CD4-positive, alpha-beta T cell treated with Interferon gamma for 1 hour (primary cell): ENCODE measurements at regions not wholly inside any gene's neighbourhood (a gene's known extent, or its start where the extent isn't known, plus 50 kb on each side); places are given as distances from the start of the nearest gene placed in this dataset.

Experiments
- DNase-seq: peaks from one replicate; pipeline ENCODE4 v3.0.0-alpha.2; 2020

DNA sequence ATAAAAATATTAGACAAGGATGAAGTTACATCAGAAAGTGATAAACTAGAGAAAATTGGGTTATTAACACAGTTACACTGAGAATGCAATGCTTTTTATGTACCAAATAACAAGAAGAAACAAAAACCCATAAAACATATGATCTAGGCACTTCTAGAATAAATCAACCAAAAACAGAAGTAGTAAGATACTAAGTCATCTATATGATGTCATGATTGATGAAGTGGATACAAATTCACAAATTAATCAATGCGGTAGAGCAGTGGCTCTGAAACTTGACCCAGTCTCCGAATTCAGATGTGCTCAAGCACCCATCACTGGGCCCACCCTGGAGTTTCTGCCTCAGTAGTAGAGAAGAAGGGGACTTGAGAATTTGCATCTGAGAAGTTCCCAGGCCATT, 112.1 kb upstream of the SSTR4 start:
- DNase-seq, result no peak

DNA sequence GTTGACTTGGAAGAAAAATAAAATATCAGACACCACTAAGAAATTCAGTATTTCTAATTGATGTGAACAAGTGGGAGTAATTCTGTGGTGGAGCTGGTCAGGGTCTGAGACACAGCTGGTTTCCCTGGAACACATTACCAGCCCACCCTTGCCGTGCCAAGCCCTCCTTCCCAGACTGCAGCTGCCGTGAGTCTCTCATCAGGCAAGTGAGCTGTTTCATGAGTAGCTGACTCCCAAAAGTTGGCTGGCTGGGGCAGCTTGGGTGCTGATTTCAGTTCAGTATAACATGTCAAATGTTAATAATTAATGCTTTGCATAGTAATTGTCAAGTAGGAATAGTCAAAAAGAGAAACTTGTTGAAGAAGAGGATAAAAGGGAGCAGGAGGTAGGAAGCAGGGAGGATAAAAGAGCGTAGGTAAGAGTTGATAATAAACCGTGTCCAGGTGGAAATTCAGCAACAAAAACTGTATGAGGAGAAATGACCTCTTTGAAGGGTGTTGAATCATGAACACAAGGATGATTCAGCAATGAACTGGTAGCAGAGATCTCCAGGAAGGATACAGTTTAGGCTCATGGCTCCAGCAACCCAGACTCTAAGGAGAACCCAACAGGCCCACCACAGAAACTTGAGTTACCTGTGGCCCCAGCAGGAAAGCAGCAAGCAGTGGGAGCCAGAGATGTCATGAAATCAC, 110.9 kb upstream of the SSTR4 start:
- no peak for DNase-seq

DNA sequence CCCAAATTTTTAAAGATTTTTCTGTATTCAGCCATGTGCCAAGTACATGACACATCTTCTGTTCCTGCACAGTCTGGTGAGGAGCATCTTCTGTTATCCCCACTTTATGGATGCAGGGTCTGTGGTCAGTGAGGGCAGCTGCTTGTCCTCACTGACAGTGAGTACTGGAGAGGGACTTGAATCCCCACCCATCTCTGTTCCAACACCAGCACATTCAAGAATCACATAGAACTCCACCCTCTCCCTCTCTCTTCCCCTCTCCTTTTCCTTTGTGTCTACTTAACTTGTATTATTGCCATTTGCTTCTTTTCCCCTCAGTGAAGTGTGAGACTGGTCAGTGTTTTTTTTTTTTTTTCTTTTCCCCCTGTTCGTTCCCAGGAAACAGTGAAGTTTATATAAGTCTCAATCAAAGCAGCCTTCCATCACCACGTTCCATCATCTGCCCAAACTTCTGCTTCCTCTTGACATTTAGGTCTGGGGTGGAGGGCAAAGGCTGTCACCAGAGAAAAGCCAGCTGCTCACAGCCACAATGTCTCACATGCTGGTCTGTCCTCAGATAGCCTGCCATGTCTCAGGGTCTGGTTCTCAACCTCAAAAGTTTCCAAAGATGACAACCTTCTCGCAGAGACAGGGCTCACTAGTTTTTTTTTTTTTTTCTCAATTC, 110.0 kb upstream of the SSTR4 start:
- DNase-seq, result no peak

DNA sequence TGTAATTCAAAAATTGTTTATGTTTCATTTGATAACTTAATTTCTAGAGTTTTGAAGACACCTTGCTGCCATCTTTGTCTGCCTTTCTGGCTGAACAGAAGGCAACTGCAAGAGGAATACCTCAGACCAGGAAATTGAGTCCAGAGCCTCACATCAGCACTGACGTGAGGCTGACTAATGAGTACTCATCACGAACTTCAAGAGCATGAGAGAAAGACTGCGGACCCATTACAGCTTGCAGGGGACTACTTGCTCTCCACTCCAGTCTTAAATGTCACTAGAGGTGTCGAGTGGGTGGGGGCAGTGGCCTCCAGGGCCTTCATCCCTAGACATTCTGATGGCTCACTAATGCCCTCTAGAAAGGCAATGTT, 109.5 kb upstream of the SSTR4 start:
- DNase-seq, result no peak

DNA sequence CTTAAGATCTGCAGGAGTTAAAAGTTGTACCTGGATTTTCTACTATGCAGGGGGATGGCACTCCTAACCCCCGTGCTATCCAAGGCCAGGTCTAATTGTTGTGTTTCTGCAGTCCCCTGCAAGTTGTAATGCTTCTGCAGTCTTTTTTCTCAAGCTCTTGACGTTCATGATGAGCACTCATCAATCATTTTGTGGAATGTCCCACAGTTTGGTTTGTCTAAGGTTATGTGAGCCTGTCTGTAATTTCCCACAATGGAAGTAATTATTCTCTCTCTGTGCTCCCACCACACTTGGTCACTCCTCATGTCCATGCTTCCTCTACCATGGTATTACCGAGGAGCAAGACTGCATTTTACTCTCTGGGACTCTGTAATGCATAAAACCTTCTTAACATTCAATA, 107.6 kb upstream of the SSTR4 start:
- DNase-seq, result no peak

DNA sequence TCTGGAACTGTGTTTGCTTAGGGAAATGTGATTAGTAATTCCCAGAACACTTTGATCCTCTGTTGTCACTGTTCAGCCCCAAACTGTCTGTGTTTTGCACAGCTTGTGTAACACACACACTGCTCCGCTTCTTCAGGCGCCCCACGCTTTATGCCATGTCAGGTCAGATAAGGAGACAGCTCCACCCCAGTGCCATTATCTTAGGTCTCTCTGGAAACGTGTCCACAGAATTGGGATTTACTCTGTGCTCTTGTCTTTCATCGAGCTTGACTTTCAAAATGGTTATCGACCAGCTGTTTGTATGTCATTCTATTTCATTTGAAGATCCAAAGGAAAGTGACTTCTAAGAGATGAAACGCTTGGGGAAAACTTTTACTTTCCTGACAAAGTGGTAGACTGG, 106.4 kb upstream of the SSTR4 start:
- DNase-seq, result no peak

DNA sequence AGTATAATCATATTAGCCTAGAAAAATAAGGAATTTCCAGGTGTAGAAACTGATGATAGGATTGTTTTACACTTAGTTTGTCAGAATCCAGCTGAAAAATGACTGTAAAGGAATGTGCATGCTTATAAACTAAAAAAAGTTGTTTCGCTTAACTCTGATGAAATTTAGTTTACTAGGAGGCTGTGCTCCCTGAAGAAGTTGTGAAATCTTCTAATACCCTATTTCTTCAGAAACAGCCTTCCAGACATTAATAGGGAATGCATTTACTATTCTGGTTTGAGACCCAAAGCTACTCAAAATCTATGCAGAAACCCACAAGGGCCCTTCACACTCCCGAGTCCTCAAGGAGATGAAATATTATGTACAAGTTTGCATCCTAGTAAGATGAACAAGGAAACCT, 105.5 kb upstream of the SSTR4 start:
- DNase-seq, result no peak

DNA sequence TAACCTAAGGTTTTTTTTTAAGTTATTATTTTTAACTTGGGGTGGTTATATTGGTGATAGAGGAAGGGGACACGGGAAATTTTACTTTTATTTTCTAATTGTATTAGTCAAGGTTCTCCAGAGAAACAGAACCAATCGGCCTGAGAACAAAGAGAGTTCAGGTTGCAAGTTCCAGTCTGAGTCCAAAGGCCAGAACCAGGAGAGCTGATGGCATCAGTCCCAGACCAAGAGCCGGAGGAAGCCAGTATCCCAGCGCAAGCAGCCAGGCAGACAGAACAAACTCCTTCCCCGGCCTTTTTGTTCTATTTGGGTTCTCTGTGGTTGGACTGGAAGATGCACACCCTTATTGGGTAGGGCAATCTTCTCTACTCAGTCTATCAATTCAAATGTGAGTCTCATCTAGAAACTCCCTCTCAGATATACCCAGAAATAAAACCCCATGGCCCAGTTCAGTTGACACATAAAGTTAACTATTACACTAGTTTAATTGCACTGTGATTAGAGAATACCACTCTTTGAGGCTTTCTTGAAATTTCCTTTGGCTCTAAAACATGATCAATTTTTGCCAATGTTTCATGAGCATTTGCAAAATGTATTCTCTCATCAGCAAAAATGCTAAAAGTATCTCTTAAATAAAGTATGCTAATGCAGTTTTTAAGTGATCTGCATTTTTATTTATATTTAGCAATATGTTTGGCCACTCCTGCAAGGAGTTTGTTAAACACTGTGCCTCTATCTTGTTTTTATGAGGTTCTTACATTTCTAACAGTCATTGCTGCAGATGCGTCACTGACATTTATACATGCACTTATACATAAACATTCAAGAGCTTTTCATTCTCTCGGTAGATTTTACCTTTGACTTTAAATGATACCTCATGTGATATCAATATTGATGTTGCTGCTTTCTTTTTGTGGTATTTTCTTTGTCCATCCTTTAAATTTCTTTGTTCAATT, 103.2 kb upstream of the SSTR4 start:
- no peak for DNase-seq

DNA sequence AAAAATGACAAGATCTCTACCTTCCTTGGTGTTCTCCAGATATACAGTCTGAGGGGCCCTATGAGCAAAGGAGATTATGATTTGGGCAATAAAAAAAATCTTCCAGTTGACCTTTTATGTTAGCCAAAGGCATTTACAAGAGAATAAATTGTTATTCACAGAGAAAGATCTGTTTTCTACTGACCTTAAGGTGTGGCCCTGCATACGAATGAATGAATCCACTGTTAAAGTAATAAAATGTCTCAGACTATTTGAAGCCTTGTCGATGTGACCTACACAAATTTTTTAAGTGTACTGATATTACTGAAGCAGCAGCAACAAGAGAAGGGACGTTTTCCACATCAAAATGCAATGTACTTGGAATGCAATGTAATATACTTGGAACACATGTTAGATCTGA, 95.9 kb upstream of the SSTR4 start:
- no peak for DNase-seq

DNA sequence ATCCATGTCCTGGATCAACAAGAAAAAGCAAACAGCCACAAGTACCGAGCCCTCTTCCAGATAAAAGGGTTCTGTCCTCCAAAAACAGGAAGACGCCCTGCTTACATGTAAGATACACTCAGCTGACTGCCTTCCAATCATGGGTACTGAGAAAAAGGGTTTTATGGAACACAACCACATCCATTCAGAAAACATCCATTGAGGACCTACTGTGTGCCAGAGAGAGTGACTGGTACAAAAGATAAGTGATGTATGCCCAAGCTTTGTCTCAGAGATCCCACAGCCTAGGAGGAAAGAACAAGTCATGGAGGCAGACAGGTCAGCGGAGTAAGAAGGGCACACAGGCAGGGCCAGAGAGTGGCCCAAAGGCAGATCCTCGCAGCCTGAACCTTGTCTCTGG, 94.8 kb upstream of the SSTR4 start:
- no peak for DNase-seq

DNA sequence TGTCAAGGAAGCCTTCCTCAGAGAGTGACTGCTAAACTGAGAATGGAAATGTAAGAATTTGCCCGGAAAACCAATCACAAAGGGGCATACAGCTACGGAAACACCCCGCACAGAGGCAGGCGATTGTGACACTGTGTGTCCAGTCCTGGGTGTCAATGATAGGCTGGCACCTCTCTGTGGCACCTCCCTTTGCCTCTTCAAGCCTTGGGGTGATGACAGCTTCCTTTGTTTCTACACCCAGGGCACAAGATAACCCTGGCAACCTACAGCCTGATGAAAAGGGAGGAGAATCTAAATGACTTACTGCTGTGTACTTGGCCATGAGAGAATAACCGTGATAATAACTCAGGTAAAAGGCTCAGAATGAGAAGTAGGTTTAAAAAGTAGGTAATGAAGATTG, 93.6 kb upstream of the SSTR4 start:
- no peak for DNase-seq

DNA sequence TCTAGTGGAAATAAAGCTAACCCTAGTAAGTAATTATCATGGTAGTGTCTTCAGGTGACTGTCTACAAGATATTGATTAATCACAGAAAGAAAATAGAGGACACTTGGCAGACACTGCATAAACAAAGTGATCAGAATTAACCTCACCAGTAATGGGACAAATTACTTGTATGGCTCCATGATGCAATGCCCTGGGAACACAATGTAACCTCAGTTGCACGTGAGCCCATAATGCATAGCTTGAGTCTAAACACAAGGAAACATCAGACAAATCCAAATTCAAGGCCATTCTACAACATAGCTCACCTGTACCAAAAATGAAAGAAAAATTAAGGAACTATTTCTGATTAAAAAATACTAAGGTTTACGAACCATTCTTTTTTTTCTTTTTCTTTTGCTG, 92.4 kb upstream of the SSTR4 start:
- no peak for DNase-seq

DNA sequence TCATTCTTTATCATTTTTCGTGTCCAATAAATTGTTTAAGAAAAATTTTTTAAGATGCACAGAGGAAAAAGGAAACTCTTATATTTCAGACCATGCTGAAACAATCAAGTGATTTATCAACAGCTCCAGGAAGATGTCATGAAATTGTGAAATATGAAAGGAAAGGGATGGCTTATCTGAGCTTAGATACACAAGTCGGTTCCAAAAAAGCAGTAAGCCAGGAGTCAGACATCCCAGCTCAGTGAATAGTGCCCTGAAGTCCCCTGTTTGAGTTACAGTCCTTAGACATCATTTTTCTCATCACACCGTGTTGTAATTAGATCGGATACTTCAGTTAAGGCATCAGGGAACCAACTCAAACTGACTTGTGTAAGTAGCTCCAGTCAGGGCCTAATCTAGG, 91.0 kb upstream of the SSTR4 start:
- no peak for DNase-seq

DNA sequence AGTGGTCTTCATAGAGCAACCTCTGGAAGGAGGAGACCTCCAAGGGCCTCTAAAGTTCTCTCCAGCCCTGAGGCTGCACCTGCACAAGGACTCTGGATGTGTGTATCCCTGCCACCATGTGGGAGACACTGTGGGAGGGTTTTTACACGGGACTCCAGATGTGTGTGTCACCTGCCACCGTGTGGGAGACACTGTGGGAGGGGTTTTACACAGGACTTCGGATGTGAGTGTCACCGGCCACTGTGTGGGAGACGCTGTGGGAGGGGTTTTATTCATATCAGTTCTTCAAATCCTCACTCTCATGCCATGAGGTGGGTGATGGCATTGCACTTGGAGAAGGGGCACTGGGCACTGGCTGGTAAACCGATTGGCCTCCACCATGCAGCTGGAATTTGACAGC, 90.2 kb upstream of the SSTR4 start:
- DNase-seq, result no peak

DNA sequence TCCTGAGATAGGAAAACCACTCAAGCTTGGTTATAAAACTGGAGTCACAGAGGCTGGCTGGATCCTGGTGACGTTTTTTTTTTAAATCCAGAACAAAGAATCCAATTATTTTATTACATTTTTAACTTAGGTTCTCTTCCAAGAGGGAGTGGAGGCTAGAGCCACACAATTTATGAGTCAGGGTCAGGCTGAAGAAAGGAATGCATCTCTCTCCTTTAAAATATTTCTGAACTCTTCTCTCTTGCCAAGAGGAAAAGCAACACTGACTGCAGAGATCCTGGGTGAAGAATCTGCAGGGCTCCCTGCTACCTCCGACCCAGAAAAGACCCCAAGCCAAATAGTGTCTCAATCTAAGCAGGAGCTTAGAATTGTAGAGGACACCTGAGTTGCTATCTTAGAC, 88.5 kb upstream of the SSTR4 start:
- DNase-seq, result no peak

DNA sequence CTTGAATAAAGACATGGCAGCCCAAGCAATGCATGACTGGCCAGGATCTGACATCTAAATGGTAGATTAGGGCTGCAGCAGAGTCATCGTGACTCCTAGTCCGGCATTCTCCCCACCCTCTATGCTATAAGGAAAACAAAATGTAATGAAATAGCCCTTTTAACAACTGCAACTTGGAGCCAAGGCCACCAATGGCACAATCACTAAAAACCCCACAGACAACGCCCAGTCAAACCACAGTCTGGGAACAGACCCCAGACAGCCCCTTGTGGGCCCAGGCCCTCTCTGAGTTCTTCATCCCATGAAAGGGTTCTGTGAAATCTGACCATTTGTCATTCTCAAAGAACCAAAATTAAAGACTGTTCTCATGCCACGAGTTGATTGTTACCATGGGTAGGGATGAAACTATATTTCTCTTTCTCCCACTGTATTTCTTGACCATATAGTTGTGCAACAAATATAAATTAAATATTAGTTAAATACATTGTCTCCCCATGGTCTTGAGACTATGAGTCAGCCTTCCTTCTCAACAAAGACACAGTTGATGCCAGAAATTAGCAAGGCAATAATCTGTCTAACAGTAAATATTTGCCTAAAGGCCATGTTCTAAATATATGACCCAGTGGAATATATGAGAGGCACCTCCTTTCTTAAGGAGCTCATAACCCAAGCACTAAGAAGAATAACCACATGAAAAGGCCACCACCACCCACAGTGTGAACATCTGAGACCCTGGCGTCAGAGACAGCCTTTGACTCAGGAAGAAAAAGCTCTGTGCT, 85.6 kb upstream of the SSTR4 start:
- DNase-seq, result no peak

DNA sequence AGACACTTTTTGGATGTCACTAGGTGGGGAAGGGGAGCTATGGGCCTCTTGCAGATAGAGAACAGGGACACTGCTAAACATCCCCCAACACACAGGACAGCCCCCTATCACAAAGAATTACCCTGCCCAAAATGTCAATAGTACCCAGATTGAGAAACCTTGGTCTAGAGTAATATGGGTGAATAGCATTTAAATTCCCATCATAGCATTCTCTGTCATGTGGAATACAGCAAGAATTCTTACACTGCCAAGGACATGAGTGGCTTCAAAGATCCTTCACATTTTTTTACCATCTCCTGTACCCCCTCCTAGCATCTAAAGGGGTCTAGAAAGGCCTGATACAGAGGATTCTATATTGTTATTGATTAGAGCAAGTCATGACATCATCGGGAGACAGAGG, 83.1 kb upstream of the SSTR4 start:
- DNase-seq, result no peak

DNA sequence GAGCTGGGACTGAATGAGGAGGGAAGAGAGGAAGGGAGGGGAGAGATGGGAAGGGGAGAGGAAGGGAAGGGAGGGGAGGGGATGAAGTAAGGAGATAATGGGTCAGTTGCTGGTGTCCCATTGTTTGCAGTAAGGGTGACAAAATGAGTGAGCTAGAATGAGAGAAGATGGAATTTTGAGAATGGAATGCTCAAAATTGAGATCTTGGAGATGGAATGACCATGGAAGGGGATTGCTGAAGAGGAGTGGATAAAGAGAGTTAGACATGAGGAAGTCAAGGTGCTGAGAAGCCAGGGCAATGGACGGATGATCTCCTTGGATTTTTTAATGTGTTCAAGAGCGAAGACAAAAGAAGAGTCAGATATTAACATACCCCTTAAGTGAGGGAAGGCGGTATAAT, 80.5 kb upstream of the SSTR4 start:
- no peak for DNase-seq

DNA sequence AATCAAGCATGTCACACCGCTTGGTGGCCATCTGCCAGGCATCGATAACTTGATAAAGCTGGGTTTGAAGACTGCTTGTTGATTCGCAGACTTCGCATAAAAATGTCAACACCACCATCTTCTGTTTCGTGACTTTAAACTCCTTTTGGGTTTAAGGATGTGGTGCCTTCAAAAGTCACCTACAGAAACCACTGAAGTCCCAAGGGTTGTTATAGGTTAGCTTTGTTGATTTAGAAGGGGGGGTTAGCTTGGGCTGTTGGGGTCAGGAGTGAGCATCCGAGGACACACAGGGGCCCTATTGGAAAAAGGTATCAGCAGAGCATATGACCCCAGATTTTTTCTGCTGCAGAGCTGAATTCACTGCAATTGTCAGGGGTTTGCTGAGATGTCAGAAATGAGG, 76.7 kb upstream of the SSTR4 start:
- DNase-seq, result no peak

DNA sequence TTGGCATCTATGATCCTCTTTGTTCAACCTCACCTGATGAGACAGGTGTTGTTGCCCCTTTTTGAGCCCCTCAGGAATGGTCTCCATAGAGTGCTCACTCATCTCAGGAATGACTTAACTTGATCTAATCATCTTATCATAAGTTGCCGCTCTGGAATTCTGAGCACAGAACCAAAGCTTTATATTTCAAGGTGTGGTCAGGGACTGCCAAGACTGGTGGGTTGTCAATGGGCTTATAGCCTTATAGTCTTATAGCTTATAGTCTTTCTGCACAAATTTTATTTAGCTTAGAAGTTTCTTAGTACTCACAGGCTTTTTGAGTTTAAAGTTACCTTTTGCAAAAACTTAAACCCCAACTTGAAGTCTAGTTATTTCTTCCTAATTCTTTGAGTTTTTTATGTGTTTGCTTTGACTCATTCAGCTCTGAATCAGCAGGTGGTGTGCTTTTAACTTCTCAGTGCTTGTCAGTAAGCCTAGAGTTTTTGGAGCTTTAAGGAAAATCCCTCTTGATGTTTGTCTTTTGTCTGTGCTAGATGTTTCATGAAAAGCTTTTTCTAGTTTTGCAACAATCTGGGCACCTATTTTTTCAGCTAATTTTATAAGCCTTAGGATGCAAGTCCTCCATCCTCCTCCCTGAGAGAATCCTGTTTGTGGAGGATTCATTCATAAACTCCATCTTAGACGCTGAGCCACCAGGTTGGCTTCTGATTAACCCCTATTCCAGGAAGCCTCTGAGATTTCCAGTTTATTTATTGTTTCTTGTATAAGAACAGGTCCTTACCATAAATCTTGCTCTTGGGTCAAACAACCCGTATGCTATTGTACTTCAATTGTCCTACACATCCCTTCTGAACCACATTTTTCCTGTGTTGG, 72.3 kb upstream of the SSTR4 start:
- no peak for DNase-seq

DNA sequence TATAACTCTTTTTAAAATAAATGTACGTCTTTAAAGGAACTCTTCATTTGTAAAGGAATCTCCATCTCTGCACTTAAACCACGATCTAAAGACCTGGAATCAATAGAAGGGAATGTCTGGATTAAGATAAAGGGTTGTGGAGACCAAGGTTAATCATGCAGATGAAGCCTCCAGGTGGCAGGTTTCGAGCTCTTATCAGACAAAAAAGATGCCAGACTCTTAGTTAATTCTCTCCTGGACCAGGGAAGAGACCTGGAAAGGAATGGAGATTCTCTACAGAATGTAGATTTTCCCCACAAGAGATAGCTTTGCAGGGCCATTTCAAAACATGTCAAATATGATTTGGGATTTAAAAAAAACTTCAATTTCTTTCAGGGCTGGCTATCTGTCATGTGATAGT, 71.5 kb upstream of the SSTR4 start:
- DNase-seq, result no peak

DNA sequence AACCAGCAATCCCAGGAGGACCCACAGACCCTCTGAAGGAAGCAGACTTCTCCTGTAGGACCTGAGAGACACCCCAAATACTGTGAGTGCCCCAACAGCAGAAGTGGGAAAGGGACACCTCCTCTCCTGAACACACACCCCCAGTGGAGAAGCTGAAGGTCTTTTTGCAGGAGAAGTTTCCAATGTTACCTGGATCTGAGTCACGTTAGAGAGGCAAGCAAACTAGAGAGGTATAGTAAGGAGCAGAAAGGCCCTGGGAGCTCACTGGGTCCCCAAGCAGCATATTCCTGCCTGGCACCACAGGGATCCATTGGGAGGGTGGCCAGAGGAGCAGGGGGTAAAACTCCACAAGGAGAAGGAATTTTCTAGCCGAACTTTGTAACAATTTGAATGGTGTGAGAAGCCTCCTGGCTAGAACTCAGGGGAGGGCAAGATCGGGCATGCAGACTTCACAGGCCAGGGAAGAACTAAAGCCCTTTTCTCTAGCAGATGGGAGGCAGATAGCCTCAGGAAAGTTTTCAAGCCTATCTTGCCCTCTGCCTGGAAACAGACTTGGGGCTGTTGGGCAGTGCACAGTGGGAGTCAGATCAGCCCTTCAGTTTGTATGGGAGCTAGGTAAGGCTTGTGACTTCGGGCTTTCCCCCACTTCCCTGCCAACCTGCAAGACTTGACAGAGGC, 68.2 kb upstream of the SSTR4 start:
- no peak for DNase-seq
